ENCODE measurements at regions not wholly inside any gene's neighbourhood (a gene's known extent, or its start where the extent isn't known, plus 50 kb on each side); places are given as distances from the start of the nearest gene placed in this dataset.
"Not testable (repeated sequence)": the region's sequence is repeated elsewhere in the genome, so short reads cannot be mapped to it uniquely, and the experiment has no call there.

GRCh38 chr9:113669522-113670115, 206.1 kb downstream of the RGS3 start:
- Histone ChIP-seq H3K4me1 (ENCODE audit: control insufficient read depth, insufficient read depth, low read length) (no peaks in the 10 kb centered on the region), H3K9ac (ENCODE audit: low read length) (no peak overlapping the region), H3K4me3 (ENCODE audit: low read length) (no peak overlapping the region), H3K27me3 (ENCODE audit: control insufficient read depth, insufficient read depth, low read length) (no peaks in the 10 kb centered on the region), H3K9me3 (ENCODE audit: control insufficient read depth, low read length) (no peaks in the 10 kb centered on the region), H3K36me3 (ENCODE audit: control insufficient read depth, insufficient read depth, low read length) (no peaks in the 10 kb centered on the region)

DNA sequence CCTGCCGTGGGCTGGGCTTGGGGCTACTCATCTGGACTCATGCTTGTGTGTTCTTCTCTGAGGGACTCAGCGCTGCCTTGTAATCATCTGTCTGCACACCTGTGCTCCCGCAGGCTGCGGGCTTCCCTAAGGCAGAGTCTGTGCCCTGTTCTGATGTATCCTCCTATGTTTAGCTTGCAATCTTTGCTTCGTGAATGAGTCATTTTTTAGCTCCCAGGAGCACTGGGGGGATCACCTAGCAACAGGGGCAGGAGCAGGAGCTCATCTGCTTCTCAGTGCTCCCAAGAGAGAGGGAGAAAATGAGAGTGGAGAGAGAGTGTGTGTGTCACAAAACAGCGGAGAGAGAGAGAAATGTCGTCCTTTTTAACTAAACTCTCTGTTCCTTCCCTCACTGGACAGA, 202.4 kb upstream of the ZNF618 start:
- H3K4me3 ChIP-seq (ENCODE audit: low read length), result no peak overlapping the region
- no peaks in the 10 kb centered on the region for H3K4me1 ChIP-seq (ENCODE audit: control insufficient read depth, insufficient read depth, low read length)
- H3K9me3 ChIP-seq (ENCODE audit: control insufficient read depth, low read length), result no peaks in the 10 kb centered on the region
- no peak overlapping the region for H3K9ac ChIP-seq (ENCODE audit: low read length)
- H3K27me3 ChIP-seq (ENCODE audit: control insufficient read depth, insufficient read depth, low read length), result peaks cover 17% of the 10 kb centered on the region
- H3K36me3 ChIP-seq (ENCODE audit: control insufficient read depth, insufficient read depth, low read length), result no peaks in the 10 kb centered on the region

- Histone ChIP-seq H3K36me3 (ENCODE audit: control insufficient read depth, insufficient read depth, low read length) (no peaks in the 10 kb centered on the region), H3K27me3 (ENCODE audit: control insufficient read depth, insufficient read depth, low read length) (peaks cover 17% of the 10 kb centered on the region), H3K9ac (ENCODE audit: low read length) (no peak overlapping the region), H3K9me3 (ENCODE audit: control insufficient read depth, low read length) (no peaks in the 10 kb centered on the region), H3K4me1 (ENCODE audit: control insufficient read depth, insufficient read depth, low read length) (no peaks in the 10 kb centered on the region), H3K4me3 (ENCODE audit: low read length) (no peak overlapping the region)
Measured at GRCh38 chr9:113674436-113674835, 201.7 kb upstream of the ZNF618 start.

DNA sequence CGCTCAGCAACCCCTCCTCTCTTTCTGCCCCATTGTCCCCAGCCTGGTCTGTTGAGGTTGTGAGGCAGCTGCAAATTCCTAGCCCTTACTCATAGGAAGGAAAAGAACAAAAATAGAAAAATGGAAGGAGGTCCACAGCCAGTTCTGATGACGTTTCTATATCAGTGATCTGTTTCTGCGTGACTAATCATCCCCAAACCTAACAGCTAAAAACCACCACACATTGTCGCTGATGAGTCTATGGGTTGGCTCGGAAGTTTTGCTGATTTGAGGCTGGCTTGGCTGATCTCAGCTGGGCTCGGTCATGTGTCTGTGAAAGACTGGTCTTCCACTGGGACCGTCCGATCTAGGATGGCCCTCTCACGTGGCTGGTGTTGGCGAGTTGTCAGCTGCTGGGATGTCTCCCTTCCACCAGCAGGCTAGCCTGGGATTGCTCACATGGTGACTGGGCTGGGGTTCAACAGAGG, 200.6 kb upstream of the ZNF618 start:
- no peak overlapping the region for H3K4me3 ChIP-seq (ENCODE audit: low read length)
- H3K4me1 ChIP-seq (ENCODE audit: control insufficient read depth, insufficient read depth, low read length), result no peaks in the 10 kb centered on the region
- peaks cover 17% of the 10 kb centered on the region for H3K27me3 ChIP-seq (ENCODE audit: control insufficient read depth, insufficient read depth, low read length)
- no peaks in the 10 kb centered on the region for H3K9me3 ChIP-seq (ENCODE audit: control insufficient read depth, low read length)
- no peak overlapping the region for H3K9ac ChIP-seq (ENCODE audit: low read length)
- H3K36me3 ChIP-seq (ENCODE audit: control insufficient read depth, insufficient read depth, low read length), result no peaks in the 10 kb centered on the region

- H3K4me1 ChIP-seq (ENCODE audit: control insufficient read depth, insufficient read depth, low read length), result no peaks in the 10 kb centered on the region
- H3K27me3 ChIP-seq (ENCODE audit: control insufficient read depth, insufficient read depth, low read length), result peaks cover 17% of the 10 kb centered on the region
- no peaks in the 10 kb centered on the region for H3K9me3 ChIP-seq (ENCODE audit: control insufficient read depth, low read length)
- no peak overlapping the region for H3K9ac ChIP-seq (ENCODE audit: low read length)
- H3K36me3 ChIP-seq (ENCODE audit: control insufficient read depth, insufficient read depth, low read length), result no peaks in the 10 kb centered on the region
- H3K4me3 ChIP-seq (ENCODE audit: low read length), result no peak overlapping the region
Measured at GRCh38 chr9:113677057-113677456, 199.1 kb upstream of the ZNF618 start.

DNA sequence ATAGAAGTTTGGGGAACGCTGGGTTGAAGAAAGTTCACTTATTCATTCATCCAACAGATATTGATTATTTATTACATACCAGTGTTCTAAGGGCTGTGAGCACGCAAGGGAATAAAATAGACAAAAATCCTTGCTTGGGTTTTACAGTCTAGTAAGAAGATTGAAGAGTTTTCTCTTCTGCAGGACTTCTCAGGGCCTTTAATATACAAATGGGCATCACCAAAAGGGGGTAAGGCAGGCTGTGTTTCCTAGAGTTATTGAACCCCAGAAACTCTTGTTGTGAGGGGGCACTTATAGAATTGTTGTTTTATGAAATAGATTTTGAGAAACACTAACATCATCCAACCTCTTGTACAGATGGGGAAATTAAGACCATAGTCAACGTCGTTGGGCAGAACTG, 198.5 kb upstream of the ZNF618 start:
- Histone ChIP-seq H3K9ac (ENCODE audit: low read length) (no peak overlapping the region), H3K9me3 (ENCODE audit: control insufficient read depth, low read length) (no peaks in the 10 kb centered on the region), H3K27me3 (ENCODE audit: control insufficient read depth, insufficient read depth, low read length) (peaks cover 17% of the 10 kb centered on the region), H3K4me1 (ENCODE audit: control insufficient read depth, insufficient read depth, low read length) (peaks cover 4% of the 10 kb centered on the region), H3K36me3 (ENCODE audit: control insufficient read depth, insufficient read depth, low read length) (no peaks in the 10 kb centered on the region), H3K4me3 (ENCODE audit: low read length) (no peak overlapping the region)

GRCh38 chr9:113678119-113678858, 197.8 kb upstream of the ZNF618 start:
- H3K9me3 ChIP-seq (ENCODE audit: control insufficient read depth, low read length), result no peaks in the 10 kb centered on the region
- H3K4me1 ChIP-seq (ENCODE audit: control insufficient read depth, insufficient read depth, low read length), result peaks cover 5% of the 10 kb centered on the region
- H3K4me3 ChIP-seq (ENCODE audit: low read length), result no peak overlapping the region
- no peaks in the 10 kb centered on the region for H3K36me3 ChIP-seq (ENCODE audit: control insufficient read depth, insufficient read depth, low read length)
- peaks cover 17% of the 10 kb centered on the region for H3K27me3 ChIP-seq (ENCODE audit: control insufficient read depth, insufficient read depth, low read length)
- no peak overlapping the region for H3K9ac ChIP-seq (ENCODE audit: low read length)

DNA sequence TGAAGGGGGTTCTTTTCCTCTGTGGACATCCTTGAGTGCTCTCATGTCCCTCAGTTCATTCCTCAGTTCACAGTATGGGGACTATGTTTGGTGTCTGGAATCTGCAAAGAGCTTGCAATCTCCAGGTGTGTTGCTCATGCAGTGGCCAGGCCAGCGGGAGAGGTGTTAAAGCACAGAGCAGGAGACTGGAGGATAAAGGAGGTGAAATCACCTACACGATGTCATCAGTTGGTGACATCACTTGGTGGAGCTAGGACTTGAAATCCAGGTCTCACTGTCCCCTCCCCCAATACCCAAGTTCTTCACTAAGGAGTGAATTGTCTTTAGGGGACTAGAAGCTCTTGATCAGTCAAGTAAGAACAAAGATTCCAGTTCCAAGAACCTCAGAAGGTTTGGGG, 197.3 kb upstream of the ZNF618 start:
- Histone ChIP-seq H3K9me3 (ENCODE audit: control insufficient read depth, low read length) (no peaks in the 10 kb centered on the region), H3K4me1 (ENCODE audit: control insufficient read depth, insufficient read depth, low read length) (peaks cover 5% of the 10 kb centered on the region)

GRCh38 chr9:113682297-113682771, 193.8 kb upstream of the ZNF618 start:
- Histone ChIP-seq H3K4me1 (ENCODE audit: control insufficient read depth, insufficient read depth, low read length) (peaks cover 5% of the 10 kb centered on the region), H3K4me3 (ENCODE audit: low read length) (no peak overlapping the region), H3K27me3 (ENCODE audit: control insufficient read depth, insufficient read depth, low read length) (peaks cover 6% of the 10 kb centered on the region), H3K9ac (ENCODE audit: low read length) (no peak overlapping the region), H3K9me3 (ENCODE audit: control insufficient read depth, low read length) (no peaks in the 10 kb centered on the region), H3K36me3 (ENCODE audit: control insufficient read depth, insufficient read depth, low read length) (no peaks in the 10 kb centered on the region)

More for the DNA sequence above, 197.3 kb upstream of the ZNF618 start:
- Histone ChIP-seq H3K27me3 (ENCODE audit: control insufficient read depth, insufficient read depth, low read length) (peaks cover 17% of the 10 kb centered on the region), H3K36me3 (ENCODE audit: control insufficient read depth, insufficient read depth, low read length) (no peaks in the 10 kb centered on the region), H3K9ac (ENCODE audit: low read length) (no peak overlapping the region), H3K4me3 (ENCODE audit: low read length) (no peak overlapping the region)

DNA sequence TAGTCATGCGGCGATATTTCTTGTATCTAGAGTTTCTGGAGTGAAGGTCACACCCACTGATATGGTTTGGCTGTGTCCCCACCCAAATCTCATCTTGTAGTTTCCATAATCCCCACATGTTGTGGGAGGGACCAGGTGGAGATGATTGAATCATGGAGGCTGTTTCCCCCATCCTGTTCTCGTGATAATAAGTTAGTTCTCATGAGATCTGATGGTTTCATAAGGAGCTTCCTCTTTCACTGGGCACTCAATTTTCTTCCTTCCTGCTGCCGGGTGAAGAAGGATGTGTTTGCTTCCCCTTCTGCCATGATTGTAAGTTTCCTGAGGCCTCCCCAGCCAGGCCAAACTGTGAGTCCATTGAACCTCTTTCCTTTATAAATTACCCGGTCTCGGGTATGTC, 190.5 kb upstream of the ZNF618 start:
- Histone ChIP-seq H3K27me3 (ENCODE audit: control insufficient read depth, insufficient read depth, low read length) (peaks cover 24% of the 10 kb centered on the region), H3K4me1 (ENCODE audit: control insufficient read depth, insufficient read depth, low read length) (peaks cover 15% of the 10 kb centered on the region)
- not testable (repeated sequence) for H3K36me3 ChIP-seq (ENCODE audit: control insufficient read depth, insufficient read depth, low read length); H3K4me3 ChIP-seq (ENCODE audit: low read length); H3K9ac ChIP-seq (ENCODE audit: low read length); H3K9me3 ChIP-seq (ENCODE audit: control insufficient read depth, low read length)

DNA sequence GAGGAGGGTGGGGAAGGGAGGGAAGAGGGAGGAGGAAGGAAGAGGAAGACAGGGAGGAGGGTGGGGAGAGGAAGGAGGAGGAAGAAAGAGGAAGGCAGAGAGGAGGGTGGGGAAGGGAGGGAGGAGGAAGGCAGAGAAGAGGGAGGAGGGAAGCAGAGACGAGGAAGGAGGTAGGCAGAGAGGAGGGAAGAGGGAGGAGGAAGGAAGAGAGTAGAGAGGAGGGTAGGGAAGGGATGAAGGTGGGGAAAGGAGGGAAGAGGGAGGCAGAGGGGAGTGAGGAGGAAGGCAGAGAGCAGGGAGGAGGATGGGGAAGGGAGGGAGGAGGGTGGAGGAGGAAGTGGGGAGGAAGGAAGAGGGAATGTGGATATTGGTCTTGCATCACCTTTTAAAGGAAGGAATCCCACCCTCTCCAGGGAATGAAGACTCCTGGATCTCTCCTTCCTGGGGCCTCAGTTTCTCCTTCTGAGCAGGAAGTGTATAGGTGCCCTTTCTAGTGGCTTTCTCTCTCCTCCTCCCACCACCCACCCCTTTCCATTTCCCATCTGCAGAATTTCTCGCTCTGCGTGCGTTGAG, 188.9 kb upstream of the ZNF618 start:
- Histone ChIP-seq H3K27me3 (ENCODE audit: control insufficient read depth, insufficient read depth, low read length) (peaks cover 24% of the 10 kb centered on the region), H3K9ac (ENCODE audit: low read length) (no peak overlapping the region), H3K4me1 (ENCODE audit: control insufficient read depth, insufficient read depth, low read length) (peaks cover 15% of the 10 kb centered on the region), H3K9me3 (ENCODE audit: control insufficient read depth, low read length) (no peaks in the 10 kb centered on the region), H3K36me3 (ENCODE audit: control insufficient read depth, insufficient read depth, low read length) (no peaks in the 10 kb centered on the region), H3K4me3 (ENCODE audit: low read length) (no peak overlapping the region)

DNA sequence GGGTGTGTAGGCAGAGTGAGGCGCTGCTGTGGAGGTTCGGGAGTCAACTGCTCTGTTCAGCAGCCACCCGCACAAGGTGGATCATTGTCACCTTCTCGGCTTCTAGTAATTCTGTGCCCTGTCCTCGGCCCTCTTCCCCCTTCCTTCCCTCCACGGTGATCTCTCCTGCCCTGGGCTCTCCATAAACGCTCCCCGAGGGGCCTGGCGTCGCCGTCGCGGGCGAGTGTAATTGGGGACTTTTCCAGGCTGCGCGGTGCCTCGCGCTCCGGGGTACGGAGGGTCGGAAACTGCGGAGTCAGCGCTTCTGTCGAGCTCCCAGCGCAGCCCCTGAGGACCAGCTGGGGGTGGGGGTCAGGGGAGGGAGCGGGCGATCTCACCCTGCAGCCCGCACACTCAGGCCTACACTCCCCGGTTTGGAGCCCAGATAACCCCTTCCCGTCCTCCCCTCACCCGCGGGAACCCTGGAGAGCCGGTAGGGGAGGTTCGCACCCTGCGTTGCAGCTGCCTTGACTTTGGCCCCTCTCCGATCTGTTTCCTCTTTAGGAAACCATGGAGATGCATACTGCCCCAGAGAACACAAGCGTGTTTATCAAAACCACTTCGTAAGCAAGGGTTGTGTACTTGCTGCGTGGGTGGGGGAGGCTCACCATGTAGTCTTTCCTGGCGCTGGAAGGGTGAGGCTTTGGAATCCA, 188.3 kb upstream of the ZNF618 start:
- Histone ChIP-seq H3K9ac (ENCODE audit: low read length) (no peak overlapping the region), H3K9me3 (ENCODE audit: control insufficient read depth, low read length) (no peaks in the 10 kb centered on the region), H3K36me3 (ENCODE audit: control insufficient read depth, insufficient read depth, low read length) (no peaks in the 10 kb centered on the region), H3K4me1 (ENCODE audit: control insufficient read depth, insufficient read depth, low read length) (peaks cover 10% of the 10 kb centered on the region), H3K27me3 (ENCODE audit: control insufficient read depth, insufficient read depth, low read length) (peaks cover 24% of the 10 kb centered on the region), H3K4me3 (ENCODE audit: low read length) (no peak overlapping the region)
